ENCODE measurements at regions not wholly inside any gene's neighbourhood (a gene's known extent, or its start where the extent isn't known, plus 50 kb on each side); places are given as distances from the start of the nearest gene placed in this dataset.

DNA sequence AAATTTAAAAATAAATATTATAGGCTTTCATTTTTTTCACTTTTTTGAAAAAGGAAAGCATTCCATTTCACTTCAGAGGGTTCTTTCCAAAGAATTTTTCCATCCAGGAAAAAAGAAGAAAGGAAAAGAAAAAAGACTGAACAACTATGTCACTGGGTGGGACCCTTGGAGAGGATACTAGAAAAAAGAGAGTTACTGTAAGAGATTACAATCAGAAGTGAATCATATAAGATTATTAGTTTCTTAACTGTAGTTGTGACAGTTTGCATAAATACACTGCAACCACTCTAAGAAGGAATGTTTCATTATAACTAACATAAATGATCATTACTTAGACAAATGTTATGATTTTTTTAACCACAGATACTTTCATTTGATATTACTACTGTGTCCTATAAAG is 87.8 kb downstream of the KLF12 start:
- TF ChIP-seq FOS (IDR thresholded peaks at IDR 0.05; ENCODE audit: low read depth, low read length) = no peak
- no peak for TF ChIP-seq RAD21 (IDR thresholded peaks at IDR 0.05; ENCODE audit: low read length)
- TF ChIP-seq, protein P1, sequence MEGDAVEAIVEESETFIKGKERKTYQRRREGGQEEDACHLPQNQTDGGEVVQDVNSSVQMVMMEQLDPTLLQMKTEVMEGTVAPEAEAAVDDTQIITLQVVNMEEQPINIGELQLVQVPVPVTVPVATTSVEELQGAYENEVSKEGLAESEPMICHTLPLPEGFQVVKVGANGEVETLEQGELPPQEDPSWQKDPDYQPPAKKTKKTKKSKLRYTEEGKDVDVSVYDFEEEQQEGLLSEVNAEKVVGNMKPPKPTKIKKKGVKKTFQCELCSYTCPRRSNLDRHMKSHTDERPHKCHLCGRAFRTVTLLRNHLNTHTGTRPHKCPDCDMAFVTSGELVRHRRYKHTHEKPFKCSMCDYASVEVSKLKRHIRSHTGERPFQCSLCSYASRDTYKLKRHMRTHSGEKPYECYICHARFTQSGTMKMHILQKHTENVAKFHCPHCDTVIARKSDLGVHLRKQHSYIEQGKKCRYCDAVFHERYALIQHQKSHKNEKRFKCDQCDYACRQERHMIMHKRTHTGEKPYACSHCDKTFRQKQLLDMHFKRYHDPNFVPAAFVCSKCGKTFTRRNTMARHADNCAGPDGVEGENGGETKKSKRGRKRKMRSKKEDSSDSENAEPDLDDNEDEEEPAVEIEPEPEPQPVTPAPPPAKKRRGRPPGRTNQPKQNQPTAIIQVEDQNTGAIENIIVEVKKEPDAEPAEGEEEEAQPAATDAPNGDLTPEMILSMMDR (conservative IDR thresholded peaks at IDR 0.05; ENCODE audit: low read depth, low read length) = no peak
- no peak for TF ChIP-seq POLR2A (IDR thresholded peaks at IDR 0.05; ENCODE audit: low read depth, low read length)
- Histone ChIP-seq H3K23ac (ENCODE audit: low read depth, low read length) (no peak overlapping the region), H3K9ac (ENCODE audit: low read depth, low read length) (no peak overlapping the region), H3K27ac (ENCODE audit: insufficient read depth, low read length) (no peak overlapping the region), H3K4me1 (ENCODE audit: control insufficient read depth, insufficient read depth, low read length) (peaks cover 13% of the 10 kb centered on the region), H2AK9ac (replicated peaks; ENCODE audit: low read depth, low read length, poor library complexity) (no peak overlapping the region), H3K27me3 (ENCODE audit: control insufficient read depth, insufficient read depth, low read length) (no peaks in the 10 kb centered on the region), H2BK15ac (ENCODE audit: low read depth, low read length) (no peak overlapping the region), H3K4me3 (ENCODE audit: insufficient read depth, low read depth, low read length) (no peak overlapping the region), H4K5ac (ENCODE audit: low read depth, low read length) (no peak overlapping the region), H2BK120ac (ENCODE audit: low read depth, low read length) (no peak overlapping the region), H2BK5ac (ENCODE audit: low read depth, low read length, poor library complexity, severe bottlenecking) (no peak overlapping the region), H3K4ac (ENCODE audit: low read depth, low read length) (no peak overlapping the region), H3K9me1 (ENCODE audit: insufficient read depth, low read length) (peaks cover 6% of the 10 kb centered on the region), H2BK20ac (ENCODE audit: low read depth, low read length) (no peak overlapping the region), H2AFZ (replicated peaks; ENCODE audit: low read length, poor library complexity) (no peak overlapping the region), H3K36me3 (ENCODE audit: control insufficient read depth, insufficient read depth, low read length) (no peaks in the 10 kb centered on the region; the same call in 1 of the 2 replicates), H3K18ac (ENCODE audit: low read depth, low read length) (no peak overlapping the region), H3K14ac (replicated peaks; ENCODE audit: low read depth, low read length) (no peak overlapping the region), H3K4me2 (ENCODE audit: low read depth, low read length) (no peak overlapping the region), H3K79me1 (ENCODE audit: low read depth in 1 of 2, low read length in 2 of 2) (peaks cover 40 to 65% of the 10 kb centered on the region in 2 experiments), H4K8ac (ENCODE audit: low read depth in 2 of 2, low read length in 2 of 2) (no peak overlapping the region), H4K91ac (ENCODE audit: insufficient read depth, low read depth, low read length) (no peak overlapping the region), H2AK5ac (ENCODE audit: low read depth, low read length) (no peak overlapping the region), H3K56ac (ENCODE audit: extremely low read depth, insufficient read depth, low read length) (no peak overlapping the region), H3K9me3 (ENCODE audit: control insufficient read depth, insufficient read depth, low read length) (no peaks in the 10 kb centered on the region), H4K20me1 (ENCODE audit: insufficient read depth, low read length) (peaks cover 22% of the 10 kb centered on the region; the same call in 1 of the 2 replicates)
- BruUV-seq (replicated peaks) = no TSS peak
- dilution Hi-C loops (cut with HindIII; ENCODE audit: low sequenced_read_pairs, unreplicated experiment) = no loop called here
- intact Hi-C loops (cut with micrococcal nuclease) = loop anchor here (2.0 to 10.0 kb wide), 4 partner anchors 16 to 192 kb away; partner anchors contain the start of gene KLF12
- CTCF ChIA-PET = no interaction called here
- DNase-seq (peak; percentile 51), ATAC-seq (ENCODE audit: low read depth) (peak; percentile 69)
- POLR2A ChIA-PET (ENCODE audit: unreplicated experiment) = no interaction called here
- in situ Hi-C loops (cut with MboI; ENCODE audit: low sequenced_read_pairs) = no loop called here
